Activated CD4-positive, alpha-beta memory T cell treated with anti-CD3 and anti-CD28 coated beads for 36 hours (primary cell): ENCODE measurements at regions not wholly inside any gene's neighbourhood (a gene's known extent, or its start where the extent isn't known, plus 50 kb on each side); places are given as distances from the start of the nearest gene placed in this dataset.

Experiments
- CTCF ChIA-PET: fragments of 350-600 bp; sonication (Branson Sonifier 250); formaldehyde crosslinking; loops from one replicate; lab custom pipeline; 2021; ENCODE audit warnings: antibody characterized with exemption, inconsistent platforms; lab: Charles Lee
- POLR2A ChIA-PET: fragments of 350-600 bp; sonication (Branson Sonifier 250); formaldehyde crosslinking; loops from one replicate; lab custom pipeline; 2021; ENCODE audit warnings: antibody characterized with exemption; lab: Charles Lee
- DNase-seq: peaks from one replicate; pipeline ENCODE4 v3.0.0-alpha.2; 2020
- H3K27ac Mint-ChIP-seq: one replicate; pipeline ENCODE4 v1.8.0; 2021; ENCODE audit warnings: mixed read lengths
- H3K27me3 Mint-ChIP-seq: one replicate; pipeline ENCODE4 v1.8.0; 2021; ENCODE audit warnings: mixed read lengths
- H3K36me3 Mint-ChIP-seq: one replicate; pipeline ENCODE4 v1.8.0; 2021; ENCODE audit warnings: mixed read lengths
- H3K4me1 Mint-ChIP-seq: one replicate; pipeline ENCODE4 v1.8.0; 2021; ENCODE audit warnings: low read depth, mixed read lengths
- H3K4me3 Mint-ChIP-seq: one replicate; pipeline ENCODE4 v1.8.0; 2021; ENCODE audit warnings: mild to moderate bottlenecking, mixed read lengths
- H3K9me3 Mint-ChIP-seq: one replicate; pipeline ENCODE4 v1.8.0; 2021; ENCODE audit warnings: mixed read lengths
- intact Hi-C: fragments of 100-400 bp; cut with micrococcal nuclease; formaldehyde crosslinking; loops from one replicate; pipeline ENCODE4 v1.15.1; 2023

- Mint-ChIP-seq H3K36me3 (no peaks in the 10 kb centered on the region), H3K9me3 (peaks cover 3% of the 10 kb centered on the region), H3K27ac (no peak overlapping the region), H3K27me3 (no peaks in the 10 kb centered on the region), H3K4me3 (no peak overlapping the region), H3K4me1 (no peaks in the 10 kb centered on the region)
- intact Hi-C loops: no loop called here
- ChIA-PET CTCF (no interaction called here), POLR2A (no interaction called here)
- DNase-seq: no peak
These were observed 128.7 kb downstream of the MID1IP1 start for GRCh38 chrX:38929966-38930421.

- ChIA-PET POLR2A (no interaction called here), CTCF (no interaction called here)
- H3K4me3 Mint-ChIP-seq: no peak overlapping the region
- DNase-seq: no peak
- H3K9me3 Mint-ChIP-seq: peaks cover 3% of the 10 kb centered on the region
- no peaks in the 10 kb centered on the region for H3K27me3 Mint-ChIP-seq
- intact Hi-C loops: no loop called here
- H3K27ac Mint-ChIP-seq: no peak overlapping the region
- no peaks in the 10 kb centered on the region for H3K4me1 Mint-ChIP-seq
- H3K36me3 Mint-ChIP-seq: no peaks in the 10 kb centered on the region
These were observed 129.2 kb downstream of the MID1IP1 start for GRCh38 chrX:38930474-38930873.

GRCh38 chrX:38935561-38935960, 134.3 kb downstream of the MID1IP1 start:
- DNase-seq: no peak
- ChIA-PET POLR2A (no interaction called here), CTCF (no interaction called here)
- H3K27ac Mint-ChIP-seq: no peak overlapping the region
- H3K4me1 Mint-ChIP-seq: no peaks in the 10 kb centered on the region
- no peaks in the 10 kb centered on the region for H3K36me3 Mint-ChIP-seq
- H3K4me3 Mint-ChIP-seq: no peak overlapping the region
- no peaks in the 10 kb centered on the region for H3K27me3 Mint-ChIP-seq
- no peaks in the 10 kb centered on the region for H3K9me3 Mint-ChIP-seq
- intact Hi-C loops: no loop called here

- intact Hi-C loops: no loop called here
- CTCF ChIA-PET: no interaction called here
- Mint-ChIP-seq H3K36me3 (no peaks in the 10 kb centered on the region), H3K4me1 (no peaks in the 10 kb centered on the region), H3K4me3 (no peak overlapping the region), H3K27me3 (no peaks in the 10 kb centered on the region), H3K9me3 (no peaks in the 10 kb centered on the region), H3K27ac (no peak overlapping the region)
- no peak for DNase-seq
- POLR2A ChIA-PET: no interaction called here
These were observed 136.1 kb downstream of the MID1IP1 start for GRCh38 chrX:38937400-38937799.

GRCh38 chrX:38937926-38938325, 136.7 kb downstream of the MID1IP1 start:
- Mint-ChIP-seq H3K36me3 (no peaks in the 10 kb centered on the region), H3K9me3 (peaks cover 2% of the 10 kb centered on the region), H3K4me1 (no peaks in the 10 kb centered on the region), H3K27ac (no peak overlapping the region), H3K4me3 (no peak overlapping the region), H3K27me3 (no peaks in the 10 kb centered on the region)
- no peak for DNase-seq
- intact Hi-C loops: no loop called here
- POLR2A ChIA-PET: no interaction called here
- CTCF ChIA-PET: no interaction called here

GRCh38 chrX:38939067-38939466, 137.8 kb downstream of the MID1IP1 start:
- intact Hi-C loops: no loop called here
- POLR2A ChIA-PET: no interaction called here
- no peak overlapping the region for H3K27ac Mint-ChIP-seq
- H3K4me1 Mint-ChIP-seq: no peaks in the 10 kb centered on the region
- no peaks in the 10 kb centered on the region for H3K36me3 Mint-ChIP-seq
- H3K9me3 Mint-ChIP-seq: peaks cover 3% of the 10 kb centered on the region
- no peaks in the 10 kb centered on the region for H3K27me3 Mint-ChIP-seq
- CTCF ChIA-PET: no interaction called here
- no peak overlapping the region for H3K4me3 Mint-ChIP-seq
- DNase-seq: no peak

- no peak overlapping the region for H3K27ac Mint-ChIP-seq
- peaks cover 3% of the 10 kb centered on the region for H3K9me3 Mint-ChIP-seq
- H3K36me3 Mint-ChIP-seq: no peaks in the 10 kb centered on the region
- no peaks in the 10 kb centered on the region for H3K4me1 Mint-ChIP-seq
- no peak overlapping the region for H3K4me3 Mint-ChIP-seq
- POLR2A ChIA-PET: no interaction called here
- CTCF ChIA-PET: no interaction called here
- no peaks in the 10 kb centered on the region for H3K27me3 Mint-ChIP-seq
- DNase-seq: no peak
- intact Hi-C loops: no loop called here
These were observed 139.3 kb downstream of the MID1IP1 start for GRCh38 chrX:38940547-38940946.

- H3K27ac Mint-ChIP-seq: no peak overlapping the region
- POLR2A ChIA-PET: no interaction called here
- no peaks in the 10 kb centered on the region for H3K4me1 Mint-ChIP-seq
- no peaks in the 10 kb centered on the region for H3K36me3 Mint-ChIP-seq
- H3K27me3 Mint-ChIP-seq: no peaks in the 10 kb centered on the region
- CTCF ChIA-PET: no interaction called here
- no peak for DNase-seq
- H3K4me3 Mint-ChIP-seq: no peak overlapping the region
- H3K9me3 Mint-ChIP-seq: peaks cover 3% of the 10 kb centered on the region
- intact Hi-C loops: no loop called here
These were observed 140.4 kb downstream of the MID1IP1 start for GRCh38 chrX:38941675-38942074.

GRCh38 chrX:38943120-38943519, 141.9 kb downstream of the MID1IP1 start:
- intact Hi-C loops: no loop called here
- Mint-ChIP-seq H3K27ac (no peak overlapping the region), H3K27me3 (no peaks in the 10 kb centered on the region), H3K4me3 (no peak overlapping the region), H3K36me3 (no peaks in the 10 kb centered on the region), H3K4me1 (no peaks in the 10 kb centered on the region), H3K9me3 (peaks cover 3% of the 10 kb centered on the region)
- CTCF ChIA-PET: no interaction called here
- no peak for DNase-seq
- POLR2A ChIA-PET: no interaction called here

- no peak overlapping the region for H3K4me3 Mint-ChIP-seq
- no peaks in the 10 kb centered on the region for H3K36me3 Mint-ChIP-seq
- DNase-seq: no peak
- H3K27me3 Mint-ChIP-seq: no peaks in the 10 kb centered on the region
- intact Hi-C loops: no loop called here
- CTCF ChIA-PET: no interaction called here
- H3K9me3 Mint-ChIP-seq: peaks cover 2% of the 10 kb centered on the region
- H3K27ac Mint-ChIP-seq: no peak overlapping the region
- POLR2A ChIA-PET: no interaction called here
- no peaks in the 10 kb centered on the region for H3K4me1 Mint-ChIP-seq
These were observed 146.8 kb downstream of the MID1IP1 start for GRCh38 chrX:38948046-38948445.

GRCh38 chrX:38954520-38954919, 153.3 kb downstream of the MID1IP1 start:
- H3K27me3 Mint-ChIP-seq: no peaks in the 10 kb centered on the region
- DNase-seq: no peak
- H3K27ac Mint-ChIP-seq: no peak overlapping the region
- H3K36me3 Mint-ChIP-seq: no peaks in the 10 kb centered on the region
- ChIA-PET POLR2A (no interaction called here), CTCF (no interaction called here)
- intact Hi-C loops: no loop called here
- no peaks in the 10 kb centered on the region for H3K9me3 Mint-ChIP-seq
- no peak overlapping the region for H3K4me3 Mint-ChIP-seq
- H3K4me1 Mint-ChIP-seq: no peaks in the 10 kb centered on the region

- CTCF ChIA-PET: no interaction called here
- intact Hi-C loops: no loop called here
These were observed 158.5 kb downstream of the MID1IP1 start for GRCh38 chrX:38959736-38960135.

GRCh38 chrX:38960137-38960536, 158.9 kb downstream of the MID1IP1 start:
- CTCF ChIA-PET: no interaction called here
- no peak overlapping the region for H3K4me3 Mint-ChIP-seq
- peaks cover 7% of the 10 kb centered on the region for H3K36me3 Mint-ChIP-seq
- no peaks in the 10 kb centered on the region for H3K27me3 Mint-ChIP-seq
- H3K4me1 Mint-ChIP-seq: no peaks in the 10 kb centered on the region
- intact Hi-C loops: no loop called here
- no peak for DNase-seq
- no peak overlapping the region for H3K27ac Mint-ChIP-seq
- H3K9me3 Mint-ChIP-seq: peaks cover 8% of the 10 kb centered on the region
- POLR2A ChIA-PET: no interaction called here

More at GRCh38 chrX:38959736-38960135, 158.5 kb downstream of the MID1IP1 start:
- H3K9me3 Mint-ChIP-seq: peaks cover 8% of the 10 kb centered on the region
- no peaks in the 10 kb centered on the region for H3K4me1 Mint-ChIP-seq
- no peak overlapping the region for H3K4me3 Mint-ChIP-seq
- peaks cover 7% of the 10 kb centered on the region for H3K36me3 Mint-ChIP-seq
- no peaks in the 10 kb centered on the region for H3K27me3 Mint-ChIP-seq
- DNase-seq: no peak
- POLR2A ChIA-PET: no interaction called here
- H3K27ac Mint-ChIP-seq: no peak overlapping the region
